ENCODE measurements at regions not wholly inside any gene's neighbourhood (a gene's known extent, or its start where the extent isn't known, plus 50 kb on each side); places are given as distances from the start of the nearest gene placed in this dataset.

- Histone ChIP-seq H3K4me1 (ENCODE audit: control insufficient read depth, insufficient read depth, low read depth, low read length) (no peaks in the 10 kb centered on the region), H2AK5ac (ENCODE audit: low read length, severe bottlenecking) (no peak overlapping the region), H2AFZ (ENCODE audit: low read depth, low read length) (no peak overlapping the region), H3K23ac (ENCODE audit: low read length in 2 of 2) (no peak overlapping the region), H3K9ac (ENCODE audit: low read length) (no peak overlapping the region), H3K4me2 (ENCODE audit: low read length, poor library complexity, severe bottlenecking) (no peak overlapping the region), H3K79me1 (replicated peaks; ENCODE audit: low read length, poor library complexity, severe bottlenecking) (no peaks in the 10 kb centered on the region), H3K36me3 (ENCODE audit: control insufficient read depth in 1 of 2, insufficient read depth in 2 of 2, low read depth in 1 of 2, low read length in 2 of 2) (no peaks in the 10 kb centered on the region), H3K18ac (ENCODE audit: low read depth in 1 of 2, low read length in 2 of 2) (no peak overlapping the region), H3K4ac (ENCODE audit: low read depth in 1 of 2, low read length in 2 of 2) (no peak overlapping the region), H3K27me3 (ENCODE audit: control insufficient read depth in 1 of 2, insufficient read depth in 1 of 2, low read length in 2 of 2) (peaks cover 57 to 81% of the 10 kb centered on the region in 2 experiments), H2BK120ac (ENCODE audit: low read depth, low read length) (no peak overlapping the region), H4K8ac (ENCODE audit: low read length) (no peak overlapping the region), H3K27ac (ENCODE audit: low read length, poor library complexity, severe bottlenecking) (no peak overlapping the region), H3K14ac (ENCODE audit: low read length in 2 of 2) (no peak overlapping the region), H2BK5ac (ENCODE audit: low read depth, low read length, poor library complexity, severe bottlenecking) (no peak overlapping the region), H2BK12ac (ENCODE audit: low read length in 2 of 2) (no peak overlapping the region), H4K91ac (ENCODE audit: low read length) (no peak overlapping the region), H2BK15ac (ENCODE audit: low read depth, poor library complexity, severe bottlenecking) (no peak overlapping the region), H3K9me3 (ENCODE audit: control insufficient read depth, low read length) (no peaks in the 10 kb centered on the region), H3K4me3 (ENCODE audit: insufficient read depth in 1 of 2, low read depth in 1 of 2, low read length in 2 of 2) (no peak overlapping the region)
- 83% methylated on average over 7 of the region's 7 CpGs for WGBS
- DNase-seq = no peak
These were observed 137.0 kb upstream of the LINGO1 start for GRCh38 chr15:77769700-77770099.

- no peak overlapping the region for H2BK12ac ChIP-seq (ENCODE audit: low read length in 2 of 2)
- no peaks in the 10 kb centered on the region for H3K4me1 ChIP-seq (ENCODE audit: control insufficient read depth, insufficient read depth, low read depth, low read length)
- H4K91ac ChIP-seq (ENCODE audit: low read length) = no peak overlapping the region
- no peak for DNase-seq
- H3K36me3 ChIP-seq (ENCODE audit: control insufficient read depth in 1 of 2, insufficient read depth in 2 of 2, low read depth in 1 of 2, low read length in 2 of 2) = no peaks in the 10 kb centered on the region
- H3K18ac ChIP-seq (ENCODE audit: low read depth in 1 of 2, low read length in 2 of 2) = no peak overlapping the region
- no peaks in the 10 kb centered on the region for H3K79me1 ChIP-seq (replicated peaks; ENCODE audit: low read length, poor library complexity, severe bottlenecking)
- H2AK5ac ChIP-seq (ENCODE audit: low read length, severe bottlenecking) = no peak overlapping the region
- H3K14ac ChIP-seq (ENCODE audit: low read length in 2 of 2) = no peak overlapping the region
- WGBS = 43% methylated on average over 6 of the region's 7 CpGs
- H4K8ac ChIP-seq (ENCODE audit: low read length) = no peak overlapping the region
- H3K27ac ChIP-seq (ENCODE audit: low read length, poor library complexity, severe bottlenecking) = no peak overlapping the region
- no peak overlapping the region for H3K23ac ChIP-seq (ENCODE audit: low read length in 2 of 2)
- no peak overlapping the region for H3K4ac ChIP-seq (ENCODE audit: low read depth in 1 of 2, low read length in 2 of 2)
- no peaks in the 10 kb centered on the region for H3K9me3 ChIP-seq (ENCODE audit: control insufficient read depth, low read length)
- no peak overlapping the region for H2BK120ac ChIP-seq (ENCODE audit: low read depth, low read length)
- H3K4me2 ChIP-seq (ENCODE audit: low read length, poor library complexity, severe bottlenecking) = no peak overlapping the region
- no peak overlapping the region for H2BK5ac ChIP-seq (ENCODE audit: low read depth, low read length, poor library complexity, severe bottlenecking)
- no peak overlapping the region for H2AFZ ChIP-seq (ENCODE audit: low read depth, low read length)
- H3K9ac ChIP-seq (ENCODE audit: low read length) = no peak overlapping the region
- H2BK15ac ChIP-seq (ENCODE audit: low read depth, poor library complexity, severe bottlenecking) = no peak overlapping the region
- peaks cover 59 to 82% of the 10 kb centered on the region in 2 experiments for H3K27me3 ChIP-seq (ENCODE audit: control insufficient read depth in 1 of 2, insufficient read depth in 1 of 2, low read length in 2 of 2)
- no peak overlapping the region for H3K4me3 ChIP-seq (ENCODE audit: insufficient read depth in 1 of 2, low read depth in 1 of 2, low read length in 2 of 2)
These were observed 135.9 kb upstream of the LINGO1 start for GRCh38 chr15:77768521-77769078.

- no peak overlapping the region for H4K91ac ChIP-seq (ENCODE audit: low read length)
- no peak overlapping the region for H3K9ac ChIP-seq (ENCODE audit: low read length)
- H3K14ac ChIP-seq (ENCODE audit: low read length in 2 of 2) = no peak overlapping the region
- no peak overlapping the region for H2BK15ac ChIP-seq (ENCODE audit: low read depth, poor library complexity, severe bottlenecking)
- no peak for DNase-seq
- no peak overlapping the region for H3K4me2 ChIP-seq (ENCODE audit: low read length, poor library complexity, severe bottlenecking)
- no peak overlapping the region for H3K23ac ChIP-seq (ENCODE audit: low read length in 2 of 2)
- H3K79me1 ChIP-seq (replicated peaks; ENCODE audit: low read length, poor library complexity, severe bottlenecking) = no peaks in the 10 kb centered on the region
- H3K18ac ChIP-seq (ENCODE audit: low read depth in 1 of 2, low read length in 2 of 2) = no peak overlapping the region
- 42% methylated on average over 3 of the region's 5 CpGs for WGBS
- H2BK5ac ChIP-seq (ENCODE audit: low read depth, low read length, poor library complexity, severe bottlenecking) = no peak overlapping the region
- H3K27ac ChIP-seq (ENCODE audit: low read length, poor library complexity, severe bottlenecking) = no peak overlapping the region
- no peaks in the 10 kb centered on the region for H3K9me3 ChIP-seq (ENCODE audit: control insufficient read depth, low read length)
- no peak overlapping the region for H4K8ac ChIP-seq (ENCODE audit: low read length)
- H2AK5ac ChIP-seq (ENCODE audit: low read length, severe bottlenecking) = no peak overlapping the region
- H3K4ac ChIP-seq (ENCODE audit: low read depth in 1 of 2, low read length in 2 of 2) = no peak overlapping the region
- H2AFZ ChIP-seq (ENCODE audit: low read depth, low read length) = no peak overlapping the region
- no peaks in the 10 kb centered on the region for H3K4me1 ChIP-seq (ENCODE audit: control insufficient read depth, insufficient read depth, low read depth, low read length)
- no peaks in the 10 kb centered on the region for H3K36me3 ChIP-seq (ENCODE audit: control insufficient read depth in 1 of 2, insufficient read depth in 2 of 2, low read depth in 1 of 2, low read length in 2 of 2)
- peaks cover 59 to 83% of the 10 kb centered on the region in 2 experiments for H3K27me3 ChIP-seq (ENCODE audit: control insufficient read depth in 1 of 2, insufficient read depth in 1 of 2, low read length in 2 of 2)
- no peak overlapping the region for H2BK120ac ChIP-seq (ENCODE audit: low read depth, low read length)
- no peak overlapping the region for H2BK12ac ChIP-seq (ENCODE audit: low read length in 2 of 2)
- no peak overlapping the region for H3K4me3 ChIP-seq (ENCODE audit: insufficient read depth in 1 of 2, low read depth in 1 of 2, low read length in 2 of 2)
These were observed 135.4 kb upstream of the LINGO1 start for GRCh38 chr15:77768107-77768506.

- no peak overlapping the region for H3K14ac ChIP-seq (ENCODE audit: low read length in 2 of 2)
- no peak overlapping the region for H3K4ac ChIP-seq (ENCODE audit: low read depth in 1 of 2, low read length in 2 of 2)
- no peaks in the 10 kb centered on the region for H3K36me3 ChIP-seq (ENCODE audit: control insufficient read depth in 1 of 2, insufficient read depth in 2 of 2, low read depth in 1 of 2, low read length in 2 of 2)
- H3K4me3 ChIP-seq (ENCODE audit: insufficient read depth in 1 of 2, low read depth in 1 of 2, low read length in 2 of 2) = no peak overlapping the region
- DNase-seq = no peak
- H2BK15ac ChIP-seq (ENCODE audit: low read depth, poor library complexity, severe bottlenecking) = no peak overlapping the region
- peaks cover 62 to 80% of the 10 kb centered on the region in 2 experiments for H3K27me3 ChIP-seq (ENCODE audit: control insufficient read depth in 1 of 2, insufficient read depth in 1 of 2, low read length in 2 of 2)
- H2BK5ac ChIP-seq (ENCODE audit: low read depth, low read length, poor library complexity, severe bottlenecking) = no peak overlapping the region
- no peak overlapping the region for H4K8ac ChIP-seq (ENCODE audit: low read length)
- H3K27ac ChIP-seq (ENCODE audit: low read length, poor library complexity, severe bottlenecking) = no peak overlapping the region
- H3K4me1 ChIP-seq (ENCODE audit: control insufficient read depth, insufficient read depth, low read depth, low read length) = no peaks in the 10 kb centered on the region
- H3K9ac ChIP-seq (ENCODE audit: low read length) = no peak overlapping the region
- 94% methylated on average over 4 of the region's 4 CpGs for WGBS
- H2BK12ac ChIP-seq (ENCODE audit: low read length in 2 of 2) = no peak overlapping the region
- H3K18ac ChIP-seq (ENCODE audit: low read depth in 1 of 2, low read length in 2 of 2) = no peak overlapping the region
- H3K79me1 ChIP-seq (replicated peaks; ENCODE audit: low read length, poor library complexity, severe bottlenecking) = no peaks in the 10 kb centered on the region
- no peaks in the 10 kb centered on the region for H3K9me3 ChIP-seq (ENCODE audit: control insufficient read depth, low read length)
- H4K91ac ChIP-seq (ENCODE audit: low read length) = no peak overlapping the region
- no peak overlapping the region for H3K4me2 ChIP-seq (ENCODE audit: low read length, poor library complexity, severe bottlenecking)
- no peak overlapping the region for H2AK5ac ChIP-seq (ENCODE audit: low read length, severe bottlenecking)
- no peak overlapping the region for H2AFZ ChIP-seq (ENCODE audit: low read depth, low read length)
- H3K23ac ChIP-seq (ENCODE audit: low read length in 2 of 2) = no peak overlapping the region
- no peak overlapping the region for H2BK120ac ChIP-seq (ENCODE audit: low read depth, low read length)
These were observed 131.4 kb upstream of the LINGO1 start for GRCh38 chr15:77764095-77764494.
